Thoracic aorta (tissue), 2 donors: ENCODE measurements at regions not wholly inside any gene's neighbourhood (a gene's known extent, or its start where the extent isn't known, plus 50 kb on each side); places are given as distances from the start of the nearest gene placed in this dataset.

Experiments used
- ATAC-seq: fragments of 150-250 bp; one replicate; pipeline ENCODE4 v1.8.0; 2017; ENCODE audit warnings: low read depth; ENCODE audit not compliant: insufficient number of reproducible peaks, low FRiP score
- DNase-seq: peaks from one replicate; pipeline ENCODE4 v3.0.0-alpha.2; 2020; ENCODE audit warnings: low spot score
- H3K27ac ChIP-seq, 2 donors: fragments of 200-600 bp; sonication (generic); 1 replicate in 1 of 2; 2 replicates in 1 of 2; pipeline ENCODE4 v1.5.1; 2016; ENCODE audit warnings: mild to moderate bottlenecking in 2 of 2, moderate library complexity in 2 of 2
- H3K27me3 ChIP-seq: fragments of 200-600 bp; sonication (generic); replicated peaks from 2 replicates; pipeline ENCODE4 v1.6.0; 2016; ENCODE audit warnings: mild to moderate bottlenecking; ENCODE audit not compliant: insufficient read depth
- H3K36me3 ChIP-seq: fragments of 200-600 bp; sonication (generic); one replicate; pipeline ENCODE4 v1.5.1; 2016
- H3K4me1 ChIP-seq, 2 donors: fragments of 200-600 bp; sonication (generic); 1 replicate in 1 of 2; 2 replicates in 1 of 2; pipeline versions ENCODE4 v1.5.1 to v1.6.0; 2016; ENCODE audit warnings: low read depth in 2 of 2, mild to moderate bottlenecking in 1 of 2; ENCODE audit not compliant: control insufficient read depth in 1 of 2
- H3K4me3 ChIP-seq: fragments of 200-600 bp; sonication (generic); 2 replicates; pipeline ENCODE4 v1.5.1; 2016; ENCODE audit warnings: mild to moderate bottlenecking
- H3K9me3 ChIP-seq: fragments of 200-600 bp; sonication (generic); 2 replicates; pipeline ENCODE4 v1.5.1; 2016
- TF ChIP-seq, protein P1 (sequence below): fragments of 200-600 bp; sonication (generic); IDR thresholded peaks from one replicate; pipeline ENCODE4 v1.5.1; 2019; ENCODE audit warnings: antibody characterized with exemption

DNA sequence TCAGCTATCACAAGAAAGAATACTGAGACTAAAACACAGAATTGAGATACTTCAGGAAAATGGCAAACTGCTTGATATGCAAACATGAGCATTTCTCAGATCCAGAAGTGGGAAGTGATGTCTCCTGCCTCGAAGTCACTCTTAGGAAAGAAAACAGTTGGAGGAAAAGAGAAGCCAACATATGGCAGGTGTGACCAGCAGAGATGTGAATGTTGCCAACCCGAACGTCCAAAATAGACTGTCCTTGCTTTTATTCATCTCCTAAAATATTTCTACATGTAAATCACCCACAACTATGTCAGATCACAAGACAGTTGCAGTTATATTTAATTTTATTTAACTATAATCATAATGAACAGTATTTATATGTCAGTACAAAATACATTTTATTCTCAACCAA, 687.6 kb downstream of the GALC start:
- Histone ChIP-seq H3K36me3 (no peaks in the 10 kb centered on the region), H3K4me1 (no peaks in the 10 kb centered on the region), H3K27me3 (no peaks in the 10 kb centered on the region), H3K27ac (no peak overlapping the region), H3K4me3 (no peak overlapping the region), H3K9me3 (no peaks in the 10 kb centered on the region)
- TF ChIP-seq, protein P1, sequence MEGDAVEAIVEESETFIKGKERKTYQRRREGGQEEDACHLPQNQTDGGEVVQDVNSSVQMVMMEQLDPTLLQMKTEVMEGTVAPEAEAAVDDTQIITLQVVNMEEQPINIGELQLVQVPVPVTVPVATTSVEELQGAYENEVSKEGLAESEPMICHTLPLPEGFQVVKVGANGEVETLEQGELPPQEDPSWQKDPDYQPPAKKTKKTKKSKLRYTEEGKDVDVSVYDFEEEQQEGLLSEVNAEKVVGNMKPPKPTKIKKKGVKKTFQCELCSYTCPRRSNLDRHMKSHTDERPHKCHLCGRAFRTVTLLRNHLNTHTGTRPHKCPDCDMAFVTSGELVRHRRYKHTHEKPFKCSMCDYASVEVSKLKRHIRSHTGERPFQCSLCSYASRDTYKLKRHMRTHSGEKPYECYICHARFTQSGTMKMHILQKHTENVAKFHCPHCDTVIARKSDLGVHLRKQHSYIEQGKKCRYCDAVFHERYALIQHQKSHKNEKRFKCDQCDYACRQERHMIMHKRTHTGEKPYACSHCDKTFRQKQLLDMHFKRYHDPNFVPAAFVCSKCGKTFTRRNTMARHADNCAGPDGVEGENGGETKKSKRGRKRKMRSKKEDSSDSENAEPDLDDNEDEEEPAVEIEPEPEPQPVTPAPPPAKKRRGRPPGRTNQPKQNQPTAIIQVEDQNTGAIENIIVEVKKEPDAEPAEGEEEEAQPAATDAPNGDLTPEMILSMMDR = no peak
- ATAC-seq = no peak
- no peak for DNase-seq

DNA sequence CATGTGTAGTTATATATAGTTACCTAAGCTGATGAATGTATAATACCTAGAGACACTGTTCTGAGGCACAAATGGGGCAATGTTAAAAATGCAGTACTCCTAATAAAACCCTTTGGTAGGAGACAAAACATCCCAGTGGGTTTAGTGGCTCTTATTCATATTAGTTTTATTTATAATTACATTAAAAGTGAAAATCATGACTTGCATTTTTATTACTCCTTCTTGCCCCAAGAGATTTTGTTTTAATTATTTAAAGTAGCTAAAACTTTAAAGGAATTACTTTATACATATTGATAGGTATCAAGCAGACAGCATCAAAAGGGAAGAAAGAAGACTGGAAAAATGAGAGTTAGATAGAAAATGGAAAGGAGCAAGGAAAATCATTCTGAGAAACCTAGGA, 688.6 kb downstream of the GALC start:
- no peak for ATAC-seq
- TF ChIP-seq, protein P1 = no peak
- Histone ChIP-seq H3K9me3 (no peaks in the 10 kb centered on the region), H3K27me3 (no peaks in the 10 kb centered on the region), H3K4me1 (no peaks in the 10 kb centered on the region), H3K4me3 (no peak overlapping the region), H3K36me3 (no peaks in the 10 kb centered on the region), H3K27ac (no peak overlapping the region)
- DNase-seq = no peak

DNA sequence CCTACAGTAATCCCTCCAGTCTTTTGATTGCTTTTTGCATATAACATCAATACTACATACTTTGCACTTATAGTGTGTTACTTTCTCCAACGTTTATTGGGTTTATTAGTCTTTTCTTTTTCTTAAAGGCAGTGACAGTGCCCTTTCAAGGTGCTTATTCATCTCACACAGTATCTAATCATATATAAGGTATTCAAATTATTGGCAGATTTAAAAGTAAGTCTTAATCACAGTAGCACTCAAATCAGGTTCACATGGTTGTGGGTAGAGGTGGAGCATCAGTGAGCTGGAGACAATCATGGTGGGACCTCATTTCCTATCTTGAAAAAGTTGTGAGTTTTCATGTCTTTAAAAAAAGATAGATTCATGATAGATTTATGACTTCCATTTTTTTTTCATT, 706.2 kb downstream of the GALC start:
- Histone ChIP-seq H3K36me3 (no peaks in the 10 kb centered on the region), H3K4me1 (no peaks in the 10 kb centered on the region), H3K27ac (no peak overlapping the region), H3K27me3 (no peaks in the 10 kb centered on the region), H3K4me3 (no peak overlapping the region), H3K9me3 (no peaks in the 10 kb centered on the region)
- DNase-seq (no peak), ATAC-seq (no peak)
- TF ChIP-seq, protein P1 = no peak

DNA sequence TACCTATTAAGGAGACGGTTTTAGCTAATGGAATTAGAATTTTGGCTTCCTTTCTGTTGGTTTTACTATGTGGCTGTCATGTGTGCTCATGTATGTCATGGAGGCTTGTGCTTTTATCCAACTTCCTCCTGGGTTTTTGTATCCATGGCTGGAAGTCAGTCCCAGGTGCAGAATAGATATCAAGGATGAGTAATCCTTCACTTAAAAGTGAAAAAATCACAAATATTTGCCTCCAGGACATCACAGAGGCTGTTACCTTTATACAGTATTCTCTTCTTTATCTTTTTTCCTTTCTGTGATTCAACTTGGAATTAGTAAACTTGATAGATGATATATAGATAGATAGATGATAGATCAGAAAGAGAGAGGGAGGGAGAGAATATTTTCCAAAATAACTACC, 706.8 kb downstream of the GALC start:
- Histone ChIP-seq H3K27ac (no peak overlapping the region), H3K36me3 (no peaks in the 10 kb centered on the region), H3K27me3 (no peaks in the 10 kb centered on the region), H3K4me1 (no peaks in the 10 kb centered on the region), H3K9me3 (no peaks in the 10 kb centered on the region), H3K4me3 (no peak overlapping the region)
- TF ChIP-seq, protein P1 = no peak
- ATAC-seq (no peak), DNase-seq (no peak)

DNA sequence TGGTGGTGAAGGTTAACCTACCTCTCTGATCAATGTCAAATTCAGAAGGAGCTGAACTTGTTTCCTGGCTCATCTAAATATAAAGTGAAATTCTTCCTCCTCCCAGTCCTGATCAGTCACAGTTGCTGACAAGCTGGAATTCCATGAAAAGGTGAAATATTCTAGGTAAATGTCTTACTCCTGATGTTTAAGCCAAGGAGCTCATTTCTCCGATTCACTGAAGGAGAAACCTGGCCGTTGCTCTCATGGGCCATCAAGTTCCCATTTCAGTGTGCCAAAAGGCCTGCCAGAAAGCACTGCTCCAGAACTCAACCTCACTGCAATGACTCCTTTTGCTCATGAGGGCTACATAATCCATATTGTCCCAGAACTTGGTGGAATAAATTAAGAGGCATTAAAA, 707.5 kb downstream of the GALC start:
- H3K4me3 ChIP-seq = no peak overlapping the region
- H3K4me1 ChIP-seq = no peaks in the 10 kb centered on the region
- no peaks in the 10 kb centered on the region for H3K27me3 ChIP-seq
- TF ChIP-seq, protein P1 = no peak
- DNase-seq (no peak), ATAC-seq (no peak)
- H3K27ac ChIP-seq = no peak overlapping the region
- no peaks in the 10 kb centered on the region for H3K9me3 ChIP-seq
- no peaks in the 10 kb centered on the region for H3K36me3 ChIP-seq
